NCI-H524 (cell line): ENCODE measurements at regions not wholly inside any gene's neighbourhood (a gene's known extent, or its start where the extent isn't known, plus 50 kb on each side); places are given as distances from the start of the nearest gene placed in this dataset.
"Not testable (repeated sequence)": the region's sequence is repeated elsewhere in the genome, so short reads cannot be mapped to it uniquely, and the experiment has no call there.

Experiments
- DNase-seq, 2 experiments: peaks; one replicate each; lab custom pipeline; 2025; lab: John Stamatoyannopoulos, UW

DNA sequence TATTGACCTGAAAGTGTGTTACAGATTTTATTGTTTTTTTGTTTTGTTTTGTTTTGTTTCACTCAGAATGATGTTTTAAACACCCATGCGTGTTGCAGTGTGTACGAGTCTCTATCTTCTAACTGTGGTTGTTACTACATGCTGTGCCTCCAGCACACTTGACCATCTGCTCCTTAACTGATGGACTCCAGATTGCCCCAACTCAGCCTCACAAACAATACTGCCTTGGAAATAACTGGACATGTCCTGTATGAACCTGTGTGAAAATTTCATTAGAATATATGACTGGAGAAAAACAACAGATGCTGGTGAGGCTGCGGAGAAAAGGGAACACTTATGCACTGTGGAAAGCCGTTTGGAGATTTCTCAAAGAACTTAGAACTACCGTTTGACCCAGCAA lies 68.7 kb upstream of the HAND1 start:
- DNase-seq, result peak; percentile 35 to 74

DNA sequence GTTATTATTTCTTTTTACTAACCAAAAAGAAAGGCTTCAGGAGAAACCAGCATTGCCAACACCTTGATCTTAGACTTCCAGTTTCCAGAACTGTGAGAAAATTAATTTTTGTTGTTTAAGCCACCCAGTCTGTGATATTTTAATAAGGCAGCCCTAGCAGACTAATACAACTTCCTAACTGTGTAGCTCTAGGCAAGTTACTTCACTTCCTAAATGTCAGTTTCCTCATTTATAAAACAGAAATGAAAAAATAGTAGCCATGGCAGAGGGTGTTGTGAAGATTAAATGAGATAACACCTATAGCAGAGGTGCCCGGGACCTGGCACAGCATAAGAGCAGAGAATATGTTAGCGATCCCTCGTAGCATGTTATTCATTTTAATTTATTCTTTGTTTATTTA lies 66.6 kb upstream of the HAND1 start:
- DNase-seq, result no peak

GRCh38 chr5:154543380-154543779 lies 65.4 kb upstream of the HAND1 start:
- DNase-seq, result no peak

DNA sequence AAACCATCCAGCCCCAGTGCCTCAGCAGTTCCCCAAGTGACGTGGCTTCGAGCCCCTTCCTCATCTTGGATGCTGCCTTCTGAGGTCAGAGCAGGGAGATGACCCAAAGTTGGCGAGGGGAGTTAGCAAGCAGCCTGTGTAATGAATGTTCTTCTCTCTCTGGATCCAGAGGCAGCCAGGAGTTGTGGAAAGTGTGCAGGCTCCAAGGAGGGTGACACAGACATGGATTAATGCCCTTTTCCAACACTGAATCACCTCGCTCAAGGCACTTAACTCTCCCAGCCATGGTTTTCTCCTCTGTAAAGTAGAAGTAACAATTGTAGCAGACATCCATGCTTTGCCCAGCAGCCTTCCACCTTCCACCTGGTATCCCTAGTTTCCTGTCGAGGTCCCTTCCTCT lies 64.6 kb upstream of the HAND1 start:
- no peak for DNase-seq

DNA sequence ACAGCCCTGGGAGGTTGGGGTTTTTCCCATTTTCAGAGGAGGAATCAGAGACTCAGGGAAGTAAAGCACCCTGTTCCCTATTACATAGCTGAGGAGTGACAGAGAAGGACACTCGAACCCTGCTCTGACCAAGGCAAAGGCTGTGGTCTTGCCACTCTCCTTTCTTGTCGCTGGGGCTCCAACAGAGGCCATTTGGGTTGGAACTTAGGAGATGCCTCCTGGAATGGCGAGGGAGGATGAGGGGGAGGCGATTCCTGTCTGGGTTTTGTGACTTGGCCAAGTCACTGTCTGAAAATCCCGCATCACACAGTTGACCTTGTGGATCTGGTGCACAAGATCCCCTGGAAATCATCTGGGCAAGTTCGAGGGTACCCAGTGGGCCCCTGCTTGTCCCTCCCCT lies 64.0 kb upstream of the HAND1 start:
- no peak for DNase-seq

DNA sequence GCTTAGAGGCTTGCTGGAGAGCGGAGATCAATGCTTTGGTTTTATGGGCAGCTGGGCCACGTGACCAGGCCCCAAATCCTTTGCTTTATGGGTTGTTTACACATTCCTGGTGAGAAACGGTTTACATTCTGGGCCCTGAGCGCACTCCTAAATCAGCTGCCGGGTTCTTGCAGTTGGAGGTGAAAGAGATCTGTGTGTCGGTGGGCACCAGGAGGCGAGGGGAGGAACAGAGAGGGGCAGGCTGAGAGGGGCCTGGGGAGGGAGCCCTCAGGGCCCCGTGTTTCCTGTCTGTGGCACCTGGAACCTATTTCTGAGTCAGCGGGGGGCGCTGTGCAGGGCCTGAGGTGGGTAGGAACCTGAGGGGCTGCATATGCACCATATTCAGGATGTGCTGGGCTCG lies 63.5 kb upstream of the HAND1 start:
- DNase-seq, result no peak

- DNase-seq, result no peak
These were observed 62.6 kb upstream of the HAND1 start for GRCh38 chr5:154540600-154540999.

DNA sequence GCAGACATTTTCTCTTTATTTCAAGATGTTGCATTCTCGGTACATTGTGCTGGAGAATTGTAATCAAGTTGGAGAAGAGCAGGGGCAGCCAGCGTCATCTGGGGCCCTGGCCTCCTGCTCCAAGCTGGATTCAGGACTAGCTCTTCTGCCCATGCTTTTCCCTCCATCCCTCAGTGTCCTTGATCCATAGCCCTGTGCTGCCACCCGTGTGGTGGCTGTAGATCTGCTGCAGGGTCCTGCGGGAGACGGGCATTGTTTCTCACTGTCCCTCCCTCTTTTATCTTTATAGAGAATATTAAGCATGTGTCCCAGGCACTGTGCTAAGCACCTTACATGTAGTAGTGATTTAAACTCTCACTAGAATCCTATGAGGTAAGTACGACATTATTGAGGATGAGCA lies 60.5 kb upstream of the HAND1 start:
- DNase-seq, result no peak

- DNase-seq, result not testable (repeated sequence)
These were observed 58.4 kb upstream of the HAND1 start for GRCh38 chr5:154536439-154536838.

- no peak for DNase-seq
These were observed 57.5 kb upstream of the HAND1 start for GRCh38 chr5:154535535-154535934.

DNA sequence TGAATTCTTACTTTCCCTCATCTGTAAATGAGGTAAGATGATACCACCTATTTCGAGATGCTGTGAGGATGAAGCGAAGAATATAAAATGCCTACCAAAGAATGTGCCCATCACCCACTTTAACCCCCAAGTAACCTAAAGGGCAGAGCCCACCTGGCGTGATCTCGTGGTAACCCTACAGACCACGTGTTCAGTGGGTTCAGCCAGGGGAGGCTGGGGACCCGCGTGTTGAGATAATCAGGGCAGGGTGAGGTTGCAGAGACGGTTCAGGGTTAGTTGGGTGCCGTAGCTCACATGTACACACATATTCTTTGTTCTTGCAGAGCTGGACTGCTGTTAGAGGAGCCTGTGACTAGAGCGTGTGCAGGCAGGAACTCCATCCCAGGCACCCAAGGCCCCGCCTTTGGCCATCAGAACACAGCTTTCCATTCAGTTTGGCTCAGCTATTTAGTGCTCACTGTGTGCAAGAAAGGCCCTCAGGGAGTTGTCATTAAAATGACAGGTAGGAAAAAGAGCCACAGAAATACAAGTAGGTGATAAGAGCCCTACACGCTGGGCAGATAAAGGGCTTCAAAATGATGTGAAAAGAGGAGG lies 56.5 kb upstream of the HAND1 start:
- no peak for DNase-seq

DNA sequence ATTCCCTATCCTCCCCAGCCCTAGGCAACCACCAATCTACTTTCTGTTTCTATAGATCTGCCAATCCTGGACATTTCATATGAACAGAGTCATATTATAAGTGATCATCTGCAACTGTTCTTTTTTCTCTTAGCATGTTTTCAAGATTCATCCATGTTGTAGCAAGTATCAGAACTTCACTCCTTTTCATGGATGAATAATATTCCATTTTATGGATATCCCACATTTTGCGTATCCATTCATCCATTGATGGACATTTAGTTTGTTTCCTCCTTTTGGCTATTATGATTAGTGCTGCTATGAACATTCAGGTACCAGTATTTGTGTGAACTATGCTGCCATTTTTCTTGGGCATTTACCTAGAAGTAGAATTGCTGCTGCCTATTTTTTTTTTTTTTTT lies 51.3 kb upstream of the HAND1 start:
- no peak for DNase-seq

DNA sequence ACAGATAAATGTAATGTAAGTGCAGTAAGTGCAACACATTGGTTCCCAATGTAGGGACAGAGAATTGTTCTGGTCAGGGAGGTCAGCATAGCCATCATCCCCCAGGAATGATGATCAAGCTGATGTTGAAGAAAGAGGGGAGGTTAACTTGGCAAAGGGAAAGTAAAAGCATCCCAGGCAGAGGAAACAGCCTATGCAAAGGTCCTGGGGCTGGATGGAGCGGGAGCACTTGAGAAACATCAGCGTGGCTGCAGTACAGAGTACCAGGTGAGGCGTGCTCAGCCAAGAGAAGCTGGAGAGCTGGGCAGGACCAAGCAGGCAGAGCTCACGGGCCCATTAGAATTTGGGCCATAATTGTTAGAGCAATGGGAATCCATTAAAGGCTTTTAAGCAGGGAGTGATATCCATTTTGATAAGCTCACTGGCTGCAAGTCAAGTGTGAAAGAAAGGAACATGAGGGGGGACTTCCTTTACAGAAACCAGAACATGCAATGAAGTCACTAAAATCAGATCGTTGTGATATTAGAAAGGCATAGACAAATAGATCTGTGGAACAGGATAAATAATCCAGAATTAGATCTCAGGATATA lies 50.1 kb upstream of the HAND1 start:
- no peak for DNase-seq
